Tibial artery (tissue), 4 donors: ENCODE measurements at regions not wholly inside any gene's neighbourhood (a gene's known extent, or its start where the extent isn't known, plus 50 kb on each side); places are given as distances from the start of the nearest gene placed in this dataset.

ENCODE experiments used
- DNase-seq, 2 donors: peaks; one replicate each; pipeline ENCODE4 v3.0.0-alpha.2; 2019
- H3K27ac ChIP-seq, 2 donors: fragments of 200-600 bp; sonication (generic) in 1 of 2; 1 replicate in 1 of 2; 2 replicates in 1 of 2; pipeline ENCODE4 v1.5.1; 2018 to 2019; ENCODE audit warnings: mild to moderate bottlenecking in 1 of 2
- H3K27me3 ChIP-seq, 2 donors: fragments of 200-600 bp; sonication (generic) in 1 of 2; one replicate each; pipeline versions ENCODE4 v1.5.1 to v1.6.0; 2016 to 2019
- H3K36me3 ChIP-seq, 3 donors: fragments of 200-600 bp; sonication (generic) in 2 of 3; one replicate each; pipeline ENCODE4 v1.5.1; 2016 to 2019; ENCODE audit warnings: mild to moderate bottlenecking in 2 of 3
- H3K4me1 ChIP-seq, 4 donors: fragments of 200-600 bp; sonication (generic) in 2 of 4; 1 replicate in 3 of 4; 2 replicates in 1 of 4; pipeline ENCODE4 v1.5.1; 2016 to 2019
- H3K4me3 ChIP-seq, 2 donors: fragments of 200-600 bp; sonication (generic) in 1 of 2; 1 replicate in 1 of 2; 2 replicates in 1 of 2; pipeline ENCODE4 v1.5.1; 2018 to 2019; ENCODE audit warnings: mild to moderate bottlenecking in 2 of 2
- H3K9me3 ChIP-seq, 3 donors: fragments of 200-600 bp; sonication (generic) in 1 of 3; one replicate each; pipeline ENCODE4 v1.5.1; 2016 to 2019
- intact Hi-C: fragments of 100-400 bp; cut with DNase I; formaldehyde crosslinking; loops from one replicate; pipeline ENCODE4 v1.15.0; 2023; ENCODE audit warnings: low total_unique reads
- TF ChIP-seq, protein P1 (sequence below), 2 experiments: fragments of 200-600 bp in 1 of 2; fragments of 450-650 bp in 1 of 2; IDR thresholded peaks; one replicate each; pipeline ENCODE4 v1.5.1; 2017 to 2019; ENCODE audit warnings: antibody characterized with exemption in 2 of 2, mild to moderate bottlenecking in 1 of 2, moderate library complexity in 1 of 2

DNA sequence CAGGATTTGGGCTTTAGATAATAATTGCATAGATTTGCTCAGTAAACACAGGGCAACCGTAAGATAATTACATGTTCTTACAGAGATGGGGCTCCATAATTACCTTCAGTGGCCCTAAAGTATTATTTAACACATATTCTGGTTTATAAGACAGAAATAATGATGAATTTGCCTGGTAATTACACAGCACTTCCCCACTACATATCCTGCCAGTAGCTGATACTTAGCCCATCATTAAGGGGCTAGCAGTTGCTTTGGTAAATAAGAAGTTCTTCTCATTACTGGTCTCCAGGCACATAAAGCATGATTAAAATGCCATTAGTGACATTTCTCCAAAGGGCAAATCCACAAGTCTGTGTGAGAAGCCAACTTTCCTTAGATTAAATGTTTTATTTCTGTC is 158.7 kb downstream of the NUAK1 start:
- Histone ChIP-seq H3K27me3 (no peaks in the 10 kb centered on the region), H3K4me3 (no peak overlapping the region), H3K36me3 (no peaks in the 10 kb centered on the region), H3K4me1 (peaks cover 0 to 6% (median 1%) of the 10 kb centered on the region in 4 donors), H3K9me3 (no peaks in the 10 kb centered on the region), H3K27ac (no peak overlapping the region)
- TF ChIP-seq, protein P1, sequence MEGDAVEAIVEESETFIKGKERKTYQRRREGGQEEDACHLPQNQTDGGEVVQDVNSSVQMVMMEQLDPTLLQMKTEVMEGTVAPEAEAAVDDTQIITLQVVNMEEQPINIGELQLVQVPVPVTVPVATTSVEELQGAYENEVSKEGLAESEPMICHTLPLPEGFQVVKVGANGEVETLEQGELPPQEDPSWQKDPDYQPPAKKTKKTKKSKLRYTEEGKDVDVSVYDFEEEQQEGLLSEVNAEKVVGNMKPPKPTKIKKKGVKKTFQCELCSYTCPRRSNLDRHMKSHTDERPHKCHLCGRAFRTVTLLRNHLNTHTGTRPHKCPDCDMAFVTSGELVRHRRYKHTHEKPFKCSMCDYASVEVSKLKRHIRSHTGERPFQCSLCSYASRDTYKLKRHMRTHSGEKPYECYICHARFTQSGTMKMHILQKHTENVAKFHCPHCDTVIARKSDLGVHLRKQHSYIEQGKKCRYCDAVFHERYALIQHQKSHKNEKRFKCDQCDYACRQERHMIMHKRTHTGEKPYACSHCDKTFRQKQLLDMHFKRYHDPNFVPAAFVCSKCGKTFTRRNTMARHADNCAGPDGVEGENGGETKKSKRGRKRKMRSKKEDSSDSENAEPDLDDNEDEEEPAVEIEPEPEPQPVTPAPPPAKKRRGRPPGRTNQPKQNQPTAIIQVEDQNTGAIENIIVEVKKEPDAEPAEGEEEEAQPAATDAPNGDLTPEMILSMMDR (IDR thresholded peaks at IDR 0.05) = no peak
- DNase-seq = no peak
- intact Hi-C loops = no loop called here

GRCh38 chr12:105980533-105980932 is 158.2 kb downstream of the NUAK1 start:
- Histone ChIP-seq H3K4me1 (peaks cover 0 to 6% (median 1%) of the 10 kb centered on the region in 4 donors), H3K9me3 (no peaks in the 10 kb centered on the region), H3K36me3 (no peaks in the 10 kb centered on the region), H3K27me3 (no peaks in the 10 kb centered on the region), H3K27ac (no peak overlapping the region), H3K4me3 (no peak overlapping the region)
- no peak for DNase-seq
- intact Hi-C loops = no loop called here
- TF ChIP-seq, protein P1 (IDR thresholded peaks at IDR 0.05) = no peak

DNA sequence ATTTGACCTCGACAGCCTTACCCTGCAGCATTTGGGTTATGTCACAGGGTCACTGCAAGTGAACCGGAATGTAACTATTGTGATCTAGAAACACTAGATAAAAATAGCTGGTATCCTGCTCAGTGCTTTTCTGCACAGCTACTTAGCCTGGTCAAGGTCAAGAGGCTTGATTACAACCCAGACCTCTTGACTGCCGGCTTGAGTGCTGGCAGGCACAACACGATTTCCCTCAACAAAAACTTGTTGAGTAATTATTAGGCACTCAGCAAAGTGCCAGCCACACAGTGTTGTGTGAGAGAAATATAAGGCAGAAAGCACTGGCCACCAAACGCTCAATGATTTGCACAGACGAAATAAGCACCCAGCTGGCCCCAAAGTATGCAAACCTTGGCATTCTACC is 156.7 kb downstream of the NUAK1 start:
- Histone ChIP-seq H3K4me3 (no peak overlapping the region), H3K36me3 (no peaks in the 10 kb centered on the region), H3K27ac (no peak overlapping the region), H3K27me3 (no peaks in the 10 kb centered on the region), H3K4me1 (peaks cover 0 to 6% (median 1%) of the 10 kb centered on the region in 4 donors), H3K9me3 (no peaks in the 10 kb centered on the region)
- TF ChIP-seq, protein P1 (IDR thresholded peaks at IDR 0.05) = no peak
- DNase-seq = no peak
- intact Hi-C loops = no loop called here

- H3K36me3 ChIP-seq = no peaks in the 10 kb centered on the region
- no peaks in the 10 kb centered on the region for H3K9me3 ChIP-seq
- H3K27ac ChIP-seq = no peak overlapping the region
- H3K4me3 ChIP-seq = no peak overlapping the region
- intact Hi-C loops = no loop called here
- TF ChIP-seq, protein P1 (IDR thresholded peaks at IDR 0.05) = no peak
- DNase-seq = no peak
- peaks cover 0 to 6% (median 1%) of the 10 kb centered on the region in 4 donors for H3K4me1 ChIP-seq
- no peaks in the 10 kb centered on the region for H3K27me3 ChIP-seq
These were observed 155.0 kb downstream of the NUAK1 start for GRCh38 chr12:105983622-105984320.

DNA sequence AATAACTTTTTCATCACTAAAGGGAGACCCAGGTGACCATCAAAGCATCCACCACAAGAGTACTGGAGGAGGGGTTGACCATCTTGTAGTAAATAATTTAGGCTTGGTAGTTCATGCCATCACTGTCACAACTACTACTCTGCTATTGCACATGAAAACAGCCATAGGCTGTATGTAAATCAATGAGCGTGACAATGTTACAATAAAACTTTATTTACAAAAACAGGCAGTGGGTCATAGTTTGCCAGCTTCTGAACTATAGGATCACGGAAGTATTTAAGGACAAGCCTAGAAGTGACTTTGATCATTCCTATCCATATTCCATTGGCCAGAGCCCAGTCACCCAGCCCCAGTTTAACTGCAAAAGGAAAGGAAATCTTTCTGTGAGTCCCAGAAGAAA is 153.4 kb downstream of the NUAK1 start:
- intact Hi-C loops = no loop called here
- no peak for DNase-seq
- TF ChIP-seq, protein P1 (IDR thresholded peaks at IDR 0.05) = no peak
- Histone ChIP-seq H3K27me3 (no peaks in the 10 kb centered on the region), H3K27ac (no peak overlapping the region), H3K4me1 (peaks cover 0 to 6% (median 1%) of the 10 kb centered on the region in 4 donors), H3K36me3 (no peaks in the 10 kb centered on the region), H3K9me3 (no peaks in the 10 kb centered on the region), H3K4me3 (no peak overlapping the region)
